ENCODE measurements at regions not wholly inside any gene's neighbourhood (a gene's known extent, or its start where the extent isn't known, plus 50 kb on each side); places are given as distances from the start of the nearest gene placed in this dataset.

DNA sequence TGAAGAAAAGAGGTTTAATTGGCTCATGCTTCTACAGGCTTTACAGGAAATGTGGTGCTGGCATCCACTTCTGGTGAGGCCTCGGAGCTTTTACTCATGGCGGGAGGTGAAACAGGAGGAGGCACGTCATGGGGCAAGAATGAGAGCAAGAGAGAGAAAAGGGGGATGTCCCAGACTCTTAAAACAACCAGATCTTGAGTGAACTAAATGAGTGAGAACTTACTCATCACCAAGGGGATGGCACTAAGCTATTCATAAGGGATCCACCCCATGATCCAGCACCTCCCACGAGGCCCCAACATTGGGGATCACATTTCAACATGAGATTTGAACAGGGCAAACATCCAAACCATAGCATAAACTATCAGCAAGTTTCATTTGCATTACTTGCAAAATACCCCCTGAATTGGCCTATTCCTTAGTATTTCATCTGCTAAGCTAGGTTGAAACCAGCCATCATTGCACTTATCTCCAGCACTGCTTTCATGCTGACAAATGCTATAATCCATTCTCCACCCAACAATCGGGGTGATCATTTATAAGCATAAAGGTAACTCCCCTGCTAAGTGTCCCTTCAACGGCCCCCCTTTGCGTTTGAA lies 179.0 kb downstream of the NOC3L start:
- TF ChIP-seq, protein P1, sequence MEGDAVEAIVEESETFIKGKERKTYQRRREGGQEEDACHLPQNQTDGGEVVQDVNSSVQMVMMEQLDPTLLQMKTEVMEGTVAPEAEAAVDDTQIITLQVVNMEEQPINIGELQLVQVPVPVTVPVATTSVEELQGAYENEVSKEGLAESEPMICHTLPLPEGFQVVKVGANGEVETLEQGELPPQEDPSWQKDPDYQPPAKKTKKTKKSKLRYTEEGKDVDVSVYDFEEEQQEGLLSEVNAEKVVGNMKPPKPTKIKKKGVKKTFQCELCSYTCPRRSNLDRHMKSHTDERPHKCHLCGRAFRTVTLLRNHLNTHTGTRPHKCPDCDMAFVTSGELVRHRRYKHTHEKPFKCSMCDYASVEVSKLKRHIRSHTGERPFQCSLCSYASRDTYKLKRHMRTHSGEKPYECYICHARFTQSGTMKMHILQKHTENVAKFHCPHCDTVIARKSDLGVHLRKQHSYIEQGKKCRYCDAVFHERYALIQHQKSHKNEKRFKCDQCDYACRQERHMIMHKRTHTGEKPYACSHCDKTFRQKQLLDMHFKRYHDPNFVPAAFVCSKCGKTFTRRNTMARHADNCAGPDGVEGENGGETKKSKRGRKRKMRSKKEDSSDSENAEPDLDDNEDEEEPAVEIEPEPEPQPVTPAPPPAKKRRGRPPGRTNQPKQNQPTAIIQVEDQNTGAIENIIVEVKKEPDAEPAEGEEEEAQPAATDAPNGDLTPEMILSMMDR (conservative IDR thresholded peaks at IDR 0.05; ENCODE audit: low read length): no peak
- TF ChIP-seq EZH2phosphoT487 (IDR thresholded peaks at IDR 0.05; ENCODE audit: borderline replicate concordance, low read depth, low read length): no peak
